ENCODE measurements at regions not wholly inside any gene's neighbourhood (a gene's known extent, or its start where the extent isn't known, plus 50 kb on each side); places are given as distances from the start of the nearest gene placed in this dataset.

DNA sequence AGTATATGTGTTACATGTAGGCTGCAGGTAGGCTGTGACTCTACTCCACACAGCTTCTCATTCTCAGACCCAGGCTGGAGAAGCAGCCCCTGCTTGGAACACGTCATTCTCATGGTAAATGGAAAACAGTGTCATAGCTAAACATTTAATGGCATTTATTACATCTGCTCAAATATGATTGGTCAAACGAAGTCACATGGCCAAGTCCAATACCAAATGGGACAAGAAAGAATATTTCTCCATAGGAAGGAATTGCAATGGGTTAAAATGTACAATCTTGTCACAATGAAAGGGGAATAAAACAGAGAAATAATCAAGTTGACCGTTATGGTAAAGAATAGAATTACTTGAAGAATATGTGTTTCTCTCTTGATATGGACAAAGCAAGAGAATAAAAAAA lies 198.6 kb downstream of the ANAPC10 start:
- TF ChIP-seq CTCF (IDR thresholded peaks at IDR 0.05; ENCODE audit: insufficient read depth, low read length) (no peak), POLR2AphosphoS5 (IDR thresholded peaks at IDR 0.05; ENCODE audit: low read depth) (no peak)
- TF ChIP-seq, protein P1, sequence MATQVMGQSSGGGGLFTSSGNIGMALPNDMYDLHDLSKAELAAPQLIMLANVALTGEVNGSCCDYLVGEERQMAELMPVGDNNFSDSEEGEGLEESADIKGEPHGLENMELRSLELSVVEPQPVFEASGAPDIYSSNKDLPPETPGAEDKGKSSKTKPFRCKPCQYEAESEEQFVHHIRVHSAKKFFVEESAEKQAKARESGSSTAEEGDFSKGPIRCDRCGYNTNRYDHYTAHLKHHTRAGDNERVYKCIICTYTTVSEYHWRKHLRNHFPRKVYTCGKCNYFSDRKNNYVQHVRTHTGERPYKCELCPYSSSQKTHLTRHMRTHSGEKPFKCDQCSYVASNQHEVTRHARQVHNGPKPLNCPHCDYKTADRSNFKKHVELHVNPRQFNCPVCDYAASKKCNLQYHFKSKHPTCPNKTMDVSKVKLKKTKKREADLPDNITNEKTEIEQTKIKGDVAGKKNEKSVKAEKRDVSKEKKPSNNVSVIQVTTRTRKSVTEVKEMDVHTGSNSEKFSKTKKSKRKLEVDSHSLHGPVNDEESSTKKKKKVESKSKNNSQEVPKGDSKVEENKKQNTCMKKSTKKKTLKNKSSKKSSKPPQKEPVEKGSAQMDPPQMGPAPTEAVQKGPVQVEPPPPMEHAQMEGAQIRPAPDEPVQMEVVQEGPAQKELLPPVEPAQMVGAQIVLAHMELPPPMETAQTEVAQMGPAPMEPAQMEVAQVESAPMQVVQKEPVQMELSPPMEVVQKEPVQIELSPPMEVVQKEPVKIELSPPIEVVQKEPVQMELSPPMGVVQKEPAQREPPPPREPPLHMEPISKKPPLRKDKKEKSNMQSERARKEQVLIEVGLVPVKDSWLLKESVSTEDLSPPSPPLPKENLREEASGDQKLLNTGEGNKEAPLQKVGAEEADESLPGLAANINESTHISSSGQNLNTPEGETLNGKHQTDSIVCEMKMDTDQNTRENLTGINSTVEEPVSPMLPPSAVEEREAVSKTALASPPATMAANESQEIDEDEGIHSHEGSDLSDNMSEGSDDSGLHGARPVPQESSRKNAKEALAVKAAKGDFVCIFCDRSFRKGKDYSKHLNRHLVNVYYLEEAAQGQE (IDR thresholded peaks at IDR 0.05; ENCODE audit: insufficient replicate concordance, low read depth): no peak
